ENCODE measurements at regions not wholly inside any gene's neighbourhood (a gene's known extent, or its start where the extent isn't known, plus 50 kb on each side); places are given as distances from the start of the nearest gene placed in this dataset.
"Not testable (repeated sequence)": the region's sequence is repeated elsewhere in the genome, so short reads cannot be mapped to it uniquely, and the experiment has no call there.

- H3K9ac ChIP-seq (ENCODE audit: low read depth, low read length), result no peak overlapping the region
- no peaks in the 10 kb centered on the region for H3K36me3 ChIP-seq (ENCODE audit: insufficient read depth, low read length)
- no peaks in the 10 kb centered on the region; the same call in 1 of the 2 replicates for H3K4me1 ChIP-seq (ENCODE audit: insufficient read depth, low read length)
- no peaks in the 10 kb centered on the region for H3K9me3 ChIP-seq (ENCODE audit: control insufficient read depth, insufficient read depth, low read length)
Measured at GRCh38 chr18:22285361-22286140, 116.2 kb downstream of the GATA6 start.

GRCh38 chr18:22284581-22285360 is 115.4 kb downstream of the GATA6 start:
- H3K9me3 ChIP-seq (ENCODE audit: control insufficient read depth, insufficient read depth, low read length), result no peaks in the 10 kb centered on the region
- H3K9ac ChIP-seq (ENCODE audit: low read depth, low read length), result no peak overlapping the region
- H3K36me3 ChIP-seq (ENCODE audit: insufficient read depth, low read length), result no peaks in the 10 kb centered on the region
- no peaks in the 10 kb centered on the region; the same call in 1 of the 2 replicates for H3K4me1 ChIP-seq (ENCODE audit: insufficient read depth, low read length)

GRCh38 chr18:22283855-22284254 is 114.5 kb downstream of the GATA6 start:
- not testable (repeated sequence) for H3K9ac ChIP-seq (ENCODE audit: low read depth, low read length); H3K9me3 ChIP-seq (ENCODE audit: control insufficient read depth, insufficient read depth, low read length); H3K4me1 ChIP-seq (ENCODE audit: insufficient read depth, low read length); H3K36me3 ChIP-seq (ENCODE audit: insufficient read depth, low read length)

GRCh38 chr18:22283397-22283796 is 114.0 kb downstream of the GATA6 start:
- Histone ChIP-seq H3K9me3 (ENCODE audit: control insufficient read depth, insufficient read depth, low read length) (no peaks in the 10 kb centered on the region), H3K4me1 (ENCODE audit: insufficient read depth, low read length) (no peaks in the 10 kb centered on the region; the same call in 1 of the 2 replicates), H3K9ac (ENCODE audit: low read depth, low read length) (no peak overlapping the region), H3K36me3 (ENCODE audit: insufficient read depth, low read length) (no peaks in the 10 kb centered on the region)

GRCh38 chr18:22283116-22283395 is 113.7 kb downstream of the GATA6 start:
- Histone ChIP-seq H3K9me3 (ENCODE audit: control insufficient read depth, insufficient read depth, low read length) (no peaks in the 10 kb centered on the region), H3K36me3 (ENCODE audit: insufficient read depth, low read length) (no peaks in the 10 kb centered on the region), H3K9ac (ENCODE audit: low read depth, low read length) (no peak overlapping the region), H3K4me1 (ENCODE audit: insufficient read depth, low read length) (no peaks in the 10 kb centered on the region; the same call in 1 of the 2 replicates)

- no peak overlapping the region for H3K9ac ChIP-seq (ENCODE audit: low read depth, low read length)
Measured at GRCh38 chr18:22282311-22283115, 113.1 kb downstream of the GATA6 start.

GRCh38 chr18:22280453-22280750 is 111.0 kb downstream of the GATA6 start:
- H3K36me3 ChIP-seq (ENCODE audit: insufficient read depth, low read length), result no peaks in the 10 kb centered on the region
- no peaks in the 10 kb centered on the region for H3K9me3 ChIP-seq (ENCODE audit: control insufficient read depth, insufficient read depth, low read length)
- H3K4me1 ChIP-seq (ENCODE audit: insufficient read depth, low read length), result no peaks in the 10 kb centered on the region; the same call in 1 of the 2 replicates
- no peak overlapping the region for H3K9ac ChIP-seq (ENCODE audit: low read depth, low read length)

More at GRCh38 chr18:22282311-22283115, 113.1 kb downstream of the GATA6 start:
- no peaks in the 10 kb centered on the region; the same call in 1 of the 2 replicates for H3K4me1 ChIP-seq (ENCODE audit: insufficient read depth, low read length)
- H3K9me3 ChIP-seq (ENCODE audit: control insufficient read depth, insufficient read depth, low read length), result no peaks in the 10 kb centered on the region
- H3K36me3 ChIP-seq (ENCODE audit: insufficient read depth, low read length), result no peaks in the 10 kb centered on the region

- Histone ChIP-seq H3K36me3 (ENCODE audit: insufficient read depth, low read length) (no peaks in the 10 kb centered on the region), H3K9me3 (ENCODE audit: control insufficient read depth, insufficient read depth, low read length) (no peaks in the 10 kb centered on the region), H3K4me1 (ENCODE audit: insufficient read depth, low read length) (no peaks in the 10 kb centered on the region; the same call in 1 of the 2 replicates), H3K9ac (ENCODE audit: low read depth, low read length) (no peak overlapping the region)
Measured at GRCh38 chr18:22279741-22280452, 110.5 kb downstream of the GATA6 start.

GRCh38 chr18:22278798-22279197 is 109.4 kb downstream of the GATA6 start:
- H3K4me1 ChIP-seq (ENCODE audit: insufficient read depth, low read length), result no peaks in the 10 kb centered on the region; the same call in 1 of the 2 replicates

GRCh38 chr18:22277758-22278157 is 108.4 kb downstream of the GATA6 start:
- H3K9me3 ChIP-seq (ENCODE audit: control insufficient read depth, insufficient read depth, low read length), result no peaks in the 10 kb centered on the region
- H3K4me1 ChIP-seq (ENCODE audit: insufficient read depth, low read length), result no peaks in the 10 kb centered on the region; the same call in 1 of the 2 replicates
- no peak overlapping the region for H3K9ac ChIP-seq (ENCODE audit: low read depth, low read length)
- H3K36me3 ChIP-seq (ENCODE audit: insufficient read depth, low read length), result no peaks in the 10 kb centered on the region

More at GRCh38 chr18:22278798-22279197, 109.4 kb downstream of the GATA6 start:
- Histone ChIP-seq H3K9me3 (ENCODE audit: control insufficient read depth, insufficient read depth, low read length) (no peaks in the 10 kb centered on the region), H3K36me3 (ENCODE audit: insufficient read depth, low read length) (no peaks in the 10 kb centered on the region), H3K9ac (ENCODE audit: low read depth, low read length) (no peak overlapping the region)

GRCh38 chr18:22276334-22276713 is 106.9 kb downstream of the GATA6 start:
- no peak overlapping the region for H3K9ac ChIP-seq (ENCODE audit: low read depth, low read length)
- no peaks in the 10 kb centered on the region for H3K4me1 ChIP-seq (ENCODE audit: insufficient read depth, low read length)
- no peaks in the 10 kb centered on the region for H3K36me3 ChIP-seq (ENCODE audit: insufficient read depth, low read length)
- H3K9me3 ChIP-seq (ENCODE audit: control insufficient read depth, insufficient read depth, low read length), result no peaks in the 10 kb centered on the region

- H3K9me3 ChIP-seq (ENCODE audit: control insufficient read depth, insufficient read depth, low read length), result no peaks in the 10 kb centered on the region
- no peaks in the 10 kb centered on the region for H3K4me1 ChIP-seq (ENCODE audit: insufficient read depth, low read length)
- no peak overlapping the region for H3K9ac ChIP-seq (ENCODE audit: low read depth, low read length)
- H3K36me3 ChIP-seq (ENCODE audit: insufficient read depth, low read length), result no peaks in the 10 kb centered on the region
Measured at GRCh38 chr18:22275706-22276333, 106.4 kb downstream of the GATA6 start.

GRCh38 chr18:22273101-22274039 is 104.0 kb downstream of the GATA6 start:
- no peak overlapping the region for H3K9ac ChIP-seq (ENCODE audit: low read depth, low read length)
- no peaks in the 10 kb centered on the region for H3K4me1 ChIP-seq (ENCODE audit: insufficient read depth, low read length)
- H3K36me3 ChIP-seq (ENCODE audit: insufficient read depth, low read length), result no peaks in the 10 kb centered on the region

More at GRCh38 chr18:22273101-22274039, 104.0 kb downstream of the GATA6 start:
- no peaks in the 10 kb centered on the region for H3K9me3 ChIP-seq (ENCODE audit: control insufficient read depth, insufficient read depth, low read length)
